IPS-15b (cell line): ENCODE measurements at regions not wholly inside any gene's neighbourhood (a gene's known extent, or its start where the extent isn't known, plus 50 kb on each side); places are given as distances from the start of the nearest gene placed in this dataset.
"Not testable (repeated sequence)": the region's sequence is repeated elsewhere in the genome, so short reads cannot be mapped to it uniquely, and the experiment has no call there.

Experiments
- H3K27me3 ChIP-seq: one replicate; pipeline ENCODE4 v1.6.1; 2013; ENCODE audit warnings: low read length; ENCODE audit not compliant: control insufficient read depth, insufficient read depth
- H3K36me3 ChIP-seq: one replicate; pipeline ENCODE4 v1.6.1; 2013; ENCODE audit warnings: low read length; ENCODE audit not compliant: control insufficient read depth, insufficient read depth
- H3K4me1 ChIP-seq: one replicate; pipeline ENCODE4 v1.6.1; 2013; ENCODE audit warnings: mild to moderate bottlenecking, low read length; ENCODE audit not compliant: control insufficient read depth, insufficient read depth
- H3K4me3 ChIP-seq: one replicate; pipeline ENCODE4 v1.5.1; 2013; ENCODE audit warnings: low read depth, low read length
- H3K9ac ChIP-seq: one replicate; pipeline ENCODE4 v1.6.1; 2013; ENCODE audit warnings: low read depth, mild to moderate bottlenecking, low read length
- H3K9me3 ChIP-seq: one replicate; pipeline ENCODE4 v1.6.1; 2013; ENCODE audit warnings: mild to moderate bottlenecking, low read length; ENCODE audit not compliant: control insufficient read depth, insufficient read depth

DNA sequence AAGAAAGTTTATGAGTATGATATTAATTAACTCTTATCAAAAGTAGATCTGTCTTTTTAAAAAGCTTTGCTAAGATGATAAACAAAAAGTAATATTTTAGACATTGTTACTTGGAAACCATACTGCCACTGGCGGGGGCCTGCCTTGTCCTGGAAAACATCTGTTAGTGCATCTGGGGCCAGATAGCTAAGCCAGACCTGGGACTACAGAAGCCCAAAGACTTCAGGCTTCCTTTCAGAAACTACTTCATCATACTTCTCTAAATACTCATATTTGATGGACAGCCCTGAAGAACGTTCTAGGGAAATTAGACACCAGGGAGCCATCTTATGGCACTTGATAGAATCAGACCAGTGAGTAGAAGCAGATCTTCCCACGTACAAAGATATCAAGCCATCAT lies 795.4 kb upstream of the SEMA6D start:
- Histone ChIP-seq H3K9me3 (no peaks in the 10 kb centered on the region), H3K4me3 (no peak overlapping the region), H3K27me3 (no peaks in the 10 kb centered on the region), H3K4me1 (no peaks in the 10 kb centered on the region), H3K9ac (no peak overlapping the region), H3K36me3 (no peaks in the 10 kb centered on the region)

GRCh38 chr15:46930426-46930825 lies 786.9 kb upstream of the SEMA6D start:
- Histone ChIP-seq H3K9ac (no peak overlapping the region), H3K4me1 (peaks cover 3% of the 10 kb centered on the region), H3K4me3 (no peak overlapping the region), H3K27me3 (no peaks in the 10 kb centered on the region), H3K9me3 (no peaks in the 10 kb centered on the region), H3K36me3 (no peaks in the 10 kb centered on the region)

GRCh38 chr15:46933332-46933731 lies 784.0 kb upstream of the SEMA6D start:
- H3K4me1 ChIP-seq, result peaks cover 3% of the 10 kb centered on the region
- H3K27me3 ChIP-seq, result no peaks in the 10 kb centered on the region
- H3K4me3 ChIP-seq, result no peak overlapping the region
- H3K9me3 ChIP-seq, result no peaks in the 10 kb centered on the region
- H3K9ac ChIP-seq, result no peak overlapping the region
- no peaks in the 10 kb centered on the region for H3K36me3 ChIP-seq

GRCh38 chr15:46934851-46935250 lies 782.5 kb upstream of the SEMA6D start:
- Histone ChIP-seq H3K4me1 (peaks cover 3% of the 10 kb centered on the region), H3K36me3 (no peaks in the 10 kb centered on the region), H3K27me3 (no peaks in the 10 kb centered on the region), H3K9me3 (no peaks in the 10 kb centered on the region), H3K4me3 (no peak overlapping the region), H3K9ac (no peak overlapping the region)

GRCh38 chr15:46938169-46938568 lies 779.1 kb upstream of the SEMA6D start:
- H3K4me3 ChIP-seq, result no peak overlapping the region
- no peaks in the 10 kb centered on the region for H3K9me3 ChIP-seq
- no peak overlapping the region for H3K9ac ChIP-seq
- H3K27me3 ChIP-seq, result no peaks in the 10 kb centered on the region
- H3K36me3 ChIP-seq, result no peaks in the 10 kb centered on the region
- no peaks in the 10 kb centered on the region for H3K4me1 ChIP-seq

- Histone ChIP-seq H3K36me3 (no peaks in the 10 kb centered on the region), H3K4me1 (no peaks in the 10 kb centered on the region), H3K4me3 (no peak overlapping the region), H3K9ac (no peak overlapping the region), H3K9me3 (no peaks in the 10 kb centered on the region), H3K27me3 (no peaks in the 10 kb centered on the region)
Measured at GRCh38 chr15:46941241-46941640, 776.1 kb upstream of the SEMA6D start.

- H3K4me3 ChIP-seq, result no peak overlapping the region
- no peaks in the 10 kb centered on the region for H3K27me3 ChIP-seq
- H3K36me3 ChIP-seq, result no peaks in the 10 kb centered on the region
- H3K9me3 ChIP-seq, result no peaks in the 10 kb centered on the region
- H3K9ac ChIP-seq, result no peak overlapping the region
- H3K4me1 ChIP-seq, result no peaks in the 10 kb centered on the region
Measured at GRCh38 chr15:46946953-46947352, 770.4 kb upstream of the SEMA6D start.

GRCh38 chr15:46955576-46955975 lies 761.7 kb upstream of the SEMA6D start:
- Histone ChIP-seq H3K36me3 (no peaks in the 10 kb centered on the region), H3K4me1 (no peaks in the 10 kb centered on the region), H3K27me3 (no peaks in the 10 kb centered on the region), H3K4me3 (no peak overlapping the region), H3K9me3 (no peaks in the 10 kb centered on the region), H3K9ac (no peak overlapping the region)

DNA sequence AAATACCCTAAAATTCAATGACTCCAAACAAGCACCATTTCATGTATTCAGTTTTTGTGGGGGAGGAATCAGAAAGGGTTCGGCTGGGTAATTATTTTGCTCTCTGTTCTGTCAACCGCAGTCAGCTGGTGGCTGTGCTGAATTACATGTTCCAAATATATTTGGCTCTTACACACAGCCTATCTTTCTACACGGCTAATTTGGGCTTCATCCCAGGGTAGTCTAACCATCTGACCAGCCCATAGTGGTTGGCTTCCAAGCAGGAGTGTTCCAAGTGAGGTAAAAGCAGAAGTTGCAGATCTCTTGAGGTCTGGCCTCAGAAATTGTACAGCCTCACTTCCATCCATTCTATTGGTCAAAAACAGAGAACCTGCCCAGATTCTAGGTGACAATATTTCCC lies 760.8 kb upstream of the SEMA6D start:
- H3K9me3 ChIP-seq, result no peaks in the 10 kb centered on the region
- no peaks in the 10 kb centered on the region for H3K27me3 ChIP-seq
- H3K4me1 ChIP-seq, result no peaks in the 10 kb centered on the region
- no peak overlapping the region for H3K9ac ChIP-seq
- no peaks in the 10 kb centered on the region for H3K36me3 ChIP-seq
- no peak overlapping the region for H3K4me3 ChIP-seq

- H3K9ac ChIP-seq, result no peak overlapping the region
Measured at GRCh38 chr15:46956881-46957280, 760.4 kb upstream of the SEMA6D start.

DNA sequence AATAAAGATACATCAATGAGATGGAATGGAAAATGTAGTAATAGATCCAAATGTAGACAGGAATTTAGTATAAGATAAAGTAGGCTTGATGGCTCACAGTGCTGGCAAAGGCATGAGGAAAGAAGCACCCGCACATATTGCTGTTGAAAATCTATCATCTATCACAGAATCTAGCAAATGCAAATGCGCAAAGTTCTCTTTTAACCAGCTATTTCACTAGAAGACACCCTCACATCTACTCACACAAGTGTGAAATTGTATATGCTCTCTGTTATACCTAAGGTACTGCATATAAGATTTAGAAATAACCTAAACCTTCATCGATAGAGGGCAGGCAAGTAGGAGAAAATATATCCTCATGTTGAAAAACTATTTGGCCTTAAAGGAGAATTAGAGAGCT lies 756.7 kb upstream of the SEMA6D start:
- Histone ChIP-seq H3K9me3 (no peaks in the 10 kb centered on the region), H3K9ac (no peak overlapping the region), H3K36me3 (no peaks in the 10 kb centered on the region), H3K27me3 (no peaks in the 10 kb centered on the region), H3K4me3 (no peak overlapping the region), H3K4me1 (no peaks in the 10 kb centered on the region)

More at GRCh38 chr15:46956881-46957280, 760.4 kb upstream of the SEMA6D start:
- H3K4me3 ChIP-seq, result no peak overlapping the region
- no peaks in the 10 kb centered on the region for H3K27me3 ChIP-seq
- no peaks in the 10 kb centered on the region for H3K9me3 ChIP-seq
- no peaks in the 10 kb centered on the region for H3K36me3 ChIP-seq
- H3K4me1 ChIP-seq, result no peaks in the 10 kb centered on the region

GRCh38 chr15:46961795-46962194 lies 755.5 kb upstream of the SEMA6D start:
- Histone ChIP-seq H3K9me3 (no peaks in the 10 kb centered on the region), H3K4me1 (no peaks in the 10 kb centered on the region), H3K36me3 (no peaks in the 10 kb centered on the region), H3K27me3 (no peaks in the 10 kb centered on the region), H3K9ac (no peak overlapping the region), H3K4me3 (no peak overlapping the region)

- H3K9me3 ChIP-seq, H3K9ac ChIP-seq, H3K4me3 ChIP-seq, H3K4me1 ChIP-seq, H3K27me3 ChIP-seq, H3K36me3 ChIP-seq: not testable (repeated sequence)
Measured at GRCh38 chr15:46988055-46988454, 729.2 kb upstream of the SEMA6D start.
